Endodermal cell (in vitro differentiated cells): ENCODE measurements at regions not wholly inside any gene's neighbourhood (a gene's known extent, or its start where the extent isn't known, plus 50 kb on each side); places are given as distances from the start of the nearest gene placed in this dataset.
A peak's percentile ranks its signal among the peaks of the same experiment; 100 is the strongest.

Source experiments
- DNase-seq: peaks from one replicate; pipeline ENCODE4 v3.0.0-alpha.2; 2017
- H3K27ac ChIP-seq: 2 replicates; pipeline ENCODE4 v1.5.1; 2013; ENCODE audit warnings: mild to moderate bottlenecking, low read depth, low read length, moderate library complexity
- H3K27me3 ChIP-seq: 2 replicates; pipeline ENCODE4 v1.6.1; 2013; ENCODE audit warnings: mild to moderate bottlenecking, low read length, moderate library complexity; ENCODE audit not compliant: insufficient read depth, control insufficient read depth, poor library complexity, severe bottlenecking
- H3K36me3 ChIP-seq: 2 replicates; pipeline ENCODE4 v1.7.0; 2013; ENCODE audit warnings: mild to moderate bottlenecking, low read length, moderate library complexity; ENCODE audit not compliant: control insufficient read depth, insufficient read depth
- H3K4me1 ChIP-seq: one replicate; pipeline ENCODE4 v1.7.0; 2013; ENCODE audit warnings: low read length; ENCODE audit not compliant: control insufficient read depth, insufficient read depth
- H3K4me3 ChIP-seq: 2 replicates; pipeline ENCODE4 v1.5.1; 2013; ENCODE audit warnings: mild to moderate bottlenecking, low read length, moderate library complexity
- H3K9ac ChIP-seq: 2 replicates; pipeline ENCODE4 v1.6.1; 2013; ENCODE audit warnings: mild to moderate bottlenecking, low read length, moderate library complexity; ENCODE audit not compliant: poor library complexity, severe bottlenecking; ENCODE audit errors: extremely low read depth
- H3K9me3 ChIP-seq: 2 replicates; pipeline ENCODE4 v1.6.1; 2013; ENCODE audit warnings: mild to moderate bottlenecking, low read length, moderate library complexity; ENCODE audit not compliant: control insufficient read depth
- H3K27ac Mint-ChIP-seq: 2 replicates; pipeline ENCODE4 v1.8.0; 2020; ENCODE audit warnings: mixed read lengths
- H3K27me3 Mint-ChIP-seq: 2 replicates; pipeline ENCODE4 v1.8.0; 2021; ENCODE audit warnings: mild to moderate bottlenecking, mixed read lengths; ENCODE audit not compliant: insufficient read depth
- H3K36me3 Mint-ChIP-seq: 2 replicates; pipeline ENCODE4 v1.8.0; 2020; ENCODE audit warnings: low read depth, mixed read lengths
- H3K4me1 Mint-ChIP-seq: 2 replicates; pipeline ENCODE4 v1.8.0; 2020; ENCODE audit warnings: mixed read lengths
- H3K4me3 Mint-ChIP-seq: 2 replicates; pipeline ENCODE4 v1.8.0; 2020; ENCODE audit warnings: mild to moderate bottlenecking, moderate library complexity, mixed read lengths
- H3K9me3 Mint-ChIP-seq: 2 replicates; pipeline ENCODE4 v1.8.0; 2020; ENCODE audit warnings: mild to moderate bottlenecking, mixed read lengths
- CTCF ChIP-seq: fragments of 200-600 bp; sonication (generic); conservative IDR thresholded peaks from 2 replicates; pipeline ENCODE4 v1.5.0; 2021; ENCODE audit warnings: antibody characterized with exemption, mild to moderate bottlenecking
- WGBS, 2 experiments: methylation state at CpG; one replicate each; pipeline versions ENCODE4 v1.1.5 to v1.1.7; 2013; ENCODE audit warnings: missing lambda C conversion rate in 2 of 2, mixed read lengths in 1 of 2; ENCODE audit not compliant: insufficient coverage in 1 of 2, insufficient read length in 1 of 2; 5-methylcytosine and 5-hydroxymethylcytosine counted together

- Histone ChIP-seq H3K27ac (no peak overlapping the region), H3K9ac (no peak overlapping the region), H3K36me3 (no peaks in the 10 kb centered on the region), H3K27me3 (peaks cover 2% of the 10 kb centered on the region), H3K4me1 (peaks cover 12% of the 10 kb centered on the region), H3K4me3 (no peak overlapping the region), H3K9me3 (no peaks in the 10 kb centered on the region)
- Mint-ChIP-seq H3K36me3 (no peaks in the 10 kb centered on the region), H3K27me3 (peaks cover 3% of the 10 kb centered on the region), H3K27ac (no peak overlapping the region), H3K9me3 (no peaks in the 10 kb centered on the region), H3K4me3 (no peak overlapping the region), H3K4me1 (peaks cover 13% of the 10 kb centered on the region)
- TF ChIP-seq CTCF: no peak
- peak; percentile 45 for DNase-seq
- WGBS, 2 experiments: 78 to 86% methylated on average over 10 to 20 of the region's 20 CpGs
These were observed 203.8 kb downstream of the UACA start for GRCh38 chr15:70559265-70560239.

GRCh38 chr15:70558406-70559264 lies 204.7 kb downstream of the UACA start:
- H3K4me1 Mint-ChIP-seq: peaks cover 13% of the 10 kb centered on the region
- no peak overlapping the region for H3K27ac Mint-ChIP-seq

More at GRCh38 chr15:70558406-70559264, 204.7 kb downstream of the UACA start:
- Histone ChIP-seq H3K36me3 (no peaks in the 10 kb centered on the region), H3K4me1 (peaks cover 12% of the 10 kb centered on the region), H3K9me3 (no peaks in the 10 kb centered on the region), H3K27ac (no peak overlapping the region), H3K4me3 (no peak overlapping the region), H3K9ac (no peak overlapping the region), H3K27me3 (peaks cover 4% of the 10 kb centered on the region)
- H3K27me3 Mint-ChIP-seq: peaks cover 3% of the 10 kb centered on the region
- DNase-seq: peak; percentile 42
- no peak overlapping the region for H3K4me3 Mint-ChIP-seq
- 86 to 95% methylated on average over 4 to 10 of the region's 10 CpGs for WGBS, 2 experiments
- no peak for TF ChIP-seq CTCF
- no peaks in the 10 kb centered on the region for H3K36me3 Mint-ChIP-seq
- H3K9me3 Mint-ChIP-seq: no peaks in the 10 kb centered on the region
